ENCODE measurements at regions not wholly inside any gene's neighbourhood (a gene's known extent, or its start where the extent isn't known, plus 50 kb on each side); places are given as distances from the start of the nearest gene placed in this dataset.
"Not testable (repeated sequence)": the region's sequence is repeated elsewhere in the genome, so short reads cannot be mapped to it uniquely, and the experiment has no call there.

DNA sequence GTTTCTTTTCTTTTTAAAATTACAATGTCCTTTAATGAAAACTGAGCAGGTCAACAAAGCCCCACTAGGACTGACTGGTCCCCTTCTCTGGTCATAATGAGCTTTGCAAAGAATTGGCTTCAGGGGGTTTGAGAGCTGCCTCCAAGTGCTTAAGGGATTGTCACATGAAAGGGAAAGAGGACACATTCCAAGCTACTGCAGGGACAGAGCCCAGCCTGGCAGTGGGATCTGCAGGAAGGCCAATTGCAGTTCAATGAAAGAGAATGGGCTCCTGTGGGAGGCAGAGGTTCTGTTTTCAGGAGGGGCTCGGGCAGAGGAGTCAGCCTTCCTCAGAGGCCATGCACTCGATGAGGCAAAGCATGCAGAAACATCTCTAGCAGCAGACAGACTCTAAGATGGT is 84.1 kb upstream of the ACKR3 start (continued):
- no peak for TF ChIP-seq KIAA2018 (CRISPR knock-in tag; IDR thresholded peaks at IDR 0.05; ENCODE audit: borderline replicate concordance)
- no peak for TF ChIP-seq SOX6 (IDR thresholded peaks at IDR 0.05)
- no peak for TF ChIP-seq SOX6 (CRISPR knock-in tag; IDR thresholded peaks at IDR 0.05)
- TF ChIP-seq, protein P1, sequence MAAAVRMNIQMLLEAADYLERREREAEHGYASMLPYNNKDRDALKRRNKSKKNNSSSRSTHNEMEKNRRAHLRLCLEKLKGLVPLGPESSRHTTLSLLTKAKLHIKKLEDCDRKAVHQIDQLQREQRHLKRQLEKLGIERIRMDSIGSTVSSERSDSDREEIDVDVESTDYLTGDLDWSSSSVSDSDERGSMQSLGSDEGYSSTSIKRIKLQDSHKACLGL (CRISPR knock-in tag; IDR thresholded peaks at IDR 0.05) = no peak
- TF ChIP-seq JARID2 (CRISPR knock-in tag; IDR thresholded peaks at IDR 0.05; ENCODE audit: insufficient replicate concordance) = no peak
- no peak for TF ChIP-seq LCORL (IDR thresholded peaks at IDR 0.05)
- TF ChIP-seq LCORL (CRISPR knock-in tag; IDR thresholded peaks at IDR 0.05) = no peak
- TF ChIP-seq ZNF546 (CRISPR knock-in tag; conservative IDR thresholded peaks at IDR 0.05) = no peak

DNA sequence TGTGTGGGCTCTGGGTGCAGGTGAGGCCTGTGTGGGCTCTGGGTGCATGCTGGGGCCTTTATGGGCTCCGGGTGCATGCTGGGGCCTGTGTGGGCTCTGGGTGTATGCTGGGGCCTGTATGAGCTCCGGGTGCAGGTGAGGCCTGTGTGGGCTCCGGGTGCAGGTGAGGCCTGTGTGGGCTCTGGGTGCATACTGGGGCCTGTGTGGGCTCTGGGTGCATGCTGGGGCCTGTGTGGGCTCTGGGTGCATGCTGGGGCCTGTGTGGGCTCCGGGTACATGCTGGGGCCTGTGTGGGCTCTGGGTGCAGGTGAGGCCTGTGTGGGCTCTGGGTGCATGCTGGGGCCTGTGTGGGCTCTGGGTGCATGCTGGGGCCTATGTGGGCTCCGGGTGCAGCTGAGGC is 80.5 kb upstream of the ACKR3 start:
- H3K4me2 ChIP-seq (ENCODE audit: low read depth, low read length); BruUV-seq (replicated peaks); H4K20me1 ChIP-seq (ENCODE audit: insufficient read depth, low read length); POLR2A ChIA-PET; H3K4me3 ChIP-seq (replicated peaks in 1 of 3; ENCODE audit: insufficient read depth in 1 of 3, low read depth in 2 of 3, low read length in 3 of 3); CTCF ChIA-PET (ENCODE audit: low intra/inter-chr PET ratio, low total read pairs); H3K9ac ChIP-seq (ENCODE audit: insufficient read depth, low read depth, low read length); in situ Hi-C loops (cut with HindIII; ENCODE audit: extremely low pct_ligation_motif_present, low pct_unique_long_range_greater_than_20kb); H2AFZ ChIP-seq (ENCODE audit: low read length); H3K27ac ChIP-seq (ENCODE audit: extremely low read length, insufficient read depth, low read length); H3K4me1 ChIP-seq (ENCODE audit: insufficient read depth, low read length); FAIRE-seq; H3K36me3 ChIP-seq (replicated peaks in 1 of 2; ENCODE audit: control insufficient read depth in 1 of 2, insufficient read depth in 2 of 2, low read length in 2 of 2); intact Hi-C loops (cut with micrococcal nuclease; ENCODE audit: unreplicated experiment); H3K79me2 ChIP-seq (ENCODE audit: insufficient read depth, low read length); ATAC-seq; H3K27me3 ChIP-seq (ENCODE audit: control insufficient read depth in 1 of 2, insufficient read depth in 2 of 2, low read length in 2 of 2); H3K9me3 ChIP-seq (ENCODE audit: low read length); DNase-seq (ENCODE audit: low spot score): not testable (repeated sequence)
- WGBS (ENCODE audit: low lambda C conversion rate) = 4% methylated on average over 5 of the region's 5 CpGs
